ENCODE measurements at regions not wholly inside any gene's neighbourhood (a gene's known extent, or its start where the extent isn't known, plus 50 kb on each side); places are given as distances from the start of the nearest gene placed in this dataset.

DNA sequence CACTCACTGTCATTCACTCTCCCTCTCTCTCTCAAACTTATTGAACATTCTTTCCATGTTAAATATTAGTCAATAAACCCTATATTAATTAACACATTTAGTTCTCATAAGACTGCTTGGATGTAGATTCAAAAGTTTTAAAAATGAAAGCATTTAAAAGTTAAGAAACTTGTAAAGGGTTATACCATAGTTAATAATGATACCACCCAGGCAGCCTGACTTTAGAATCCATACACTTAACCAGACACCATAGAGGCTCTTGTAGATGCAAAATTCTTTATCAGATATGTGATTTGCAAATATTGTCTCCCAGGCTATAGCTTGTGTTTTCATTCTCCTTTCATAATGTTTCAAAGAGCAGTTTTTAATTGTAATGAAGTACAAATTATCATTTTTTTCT is 335.8 kb upstream of the ACTBL2 start:
- TF ChIP-seq, protein P1, sequence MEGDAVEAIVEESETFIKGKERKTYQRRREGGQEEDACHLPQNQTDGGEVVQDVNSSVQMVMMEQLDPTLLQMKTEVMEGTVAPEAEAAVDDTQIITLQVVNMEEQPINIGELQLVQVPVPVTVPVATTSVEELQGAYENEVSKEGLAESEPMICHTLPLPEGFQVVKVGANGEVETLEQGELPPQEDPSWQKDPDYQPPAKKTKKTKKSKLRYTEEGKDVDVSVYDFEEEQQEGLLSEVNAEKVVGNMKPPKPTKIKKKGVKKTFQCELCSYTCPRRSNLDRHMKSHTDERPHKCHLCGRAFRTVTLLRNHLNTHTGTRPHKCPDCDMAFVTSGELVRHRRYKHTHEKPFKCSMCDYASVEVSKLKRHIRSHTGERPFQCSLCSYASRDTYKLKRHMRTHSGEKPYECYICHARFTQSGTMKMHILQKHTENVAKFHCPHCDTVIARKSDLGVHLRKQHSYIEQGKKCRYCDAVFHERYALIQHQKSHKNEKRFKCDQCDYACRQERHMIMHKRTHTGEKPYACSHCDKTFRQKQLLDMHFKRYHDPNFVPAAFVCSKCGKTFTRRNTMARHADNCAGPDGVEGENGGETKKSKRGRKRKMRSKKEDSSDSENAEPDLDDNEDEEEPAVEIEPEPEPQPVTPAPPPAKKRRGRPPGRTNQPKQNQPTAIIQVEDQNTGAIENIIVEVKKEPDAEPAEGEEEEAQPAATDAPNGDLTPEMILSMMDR (IDR thresholded peaks at IDR 0.05; ENCODE audit: low read length): no peak
- TF ChIP-seq EZH2 (optimal IDR thresholded peaks at IDR 0.05; ENCODE audit: low read depth, low read length): no peak
- no peak for TF ChIP-seq EZH2phosphoT487 (IDR thresholded peaks at IDR 0.05; ENCODE audit: low read length)

Measured in MM.1S (cell line).